GM12872 (cell line): ENCODE measurements at regions not wholly inside any gene's neighbourhood (a gene's known extent, or its start where the extent isn't known, plus 50 kb on each side); places are given as distances from the start of the nearest gene placed in this dataset.
A peak's percentile ranks its signal among the peaks of the same experiment; 100 is the strongest.

Experiments used
- CTCF ChIP-seq: IDR thresholded peaks from 3 replicates; pipeline ENCODE4 v1.5.1; 2011; ENCODE audit warnings: low read depth, mild to moderate bottlenecking, low read length, moderate library complexity; ENCODE audit not compliant: insufficient read depth

DNA sequence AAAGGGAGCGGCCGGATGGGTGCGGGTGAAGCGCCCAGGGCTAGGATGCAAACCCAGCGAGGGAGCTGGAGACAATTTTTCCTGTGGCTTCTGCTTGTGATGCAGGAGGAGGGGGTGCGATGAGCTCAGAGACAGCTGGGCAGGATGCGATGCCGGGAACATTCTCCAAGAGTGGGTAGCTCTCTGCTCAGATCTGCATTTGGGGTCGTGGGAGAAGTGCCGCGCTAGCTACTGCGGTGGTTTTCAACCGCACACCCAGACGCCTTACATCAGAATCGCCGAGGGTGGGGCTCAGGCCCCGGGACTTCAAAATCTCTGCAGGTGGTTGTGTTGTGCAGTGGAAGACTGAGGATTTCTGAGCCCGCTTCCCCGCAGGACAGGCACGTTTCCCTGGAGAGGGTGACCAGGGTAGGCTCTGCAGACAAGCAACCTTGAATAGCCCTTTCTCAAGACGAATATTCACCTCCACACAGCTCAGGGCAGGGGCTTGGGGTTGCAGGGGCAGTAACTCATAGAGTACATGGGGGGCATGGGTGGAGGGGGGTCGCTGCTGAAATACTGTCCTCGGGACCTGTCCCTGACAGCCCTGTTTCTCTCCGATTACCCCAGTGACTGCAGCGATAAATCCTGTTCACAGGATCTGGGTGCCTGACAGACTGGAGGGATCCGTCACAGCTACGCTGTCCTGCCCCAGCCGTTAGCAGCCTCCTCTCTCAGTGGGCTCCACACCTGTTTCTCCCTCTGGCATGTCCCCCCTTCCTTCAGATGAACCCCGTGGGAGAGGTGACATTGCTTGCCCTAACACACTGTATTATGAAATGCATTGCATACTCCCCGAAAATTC lies 63.3 kb downstream of the HAPSTR1 start:
- no peak for TF ChIP-seq CTCF

DNA sequence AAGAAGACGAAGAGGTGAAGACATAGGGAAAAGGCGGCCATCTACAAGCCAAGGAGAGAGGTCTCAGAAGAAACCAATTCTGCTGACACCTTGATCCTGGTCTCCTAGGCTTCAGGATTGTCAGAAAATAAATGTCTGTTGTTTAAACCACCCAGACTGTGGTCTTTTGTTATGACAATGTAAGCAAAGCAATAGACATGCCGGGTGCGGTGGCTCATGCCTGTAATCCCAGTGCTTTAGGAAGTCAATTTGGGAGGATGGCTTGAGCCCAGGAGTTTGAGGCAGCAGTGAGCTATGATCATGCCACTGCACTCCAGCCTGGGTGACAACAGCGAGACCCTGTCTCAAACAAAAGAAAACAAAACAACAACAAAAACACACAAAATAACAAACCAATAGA lies 64.4 kb downstream of the HAPSTR1 start:
- TF ChIP-seq CTCF: no peak

DNA sequence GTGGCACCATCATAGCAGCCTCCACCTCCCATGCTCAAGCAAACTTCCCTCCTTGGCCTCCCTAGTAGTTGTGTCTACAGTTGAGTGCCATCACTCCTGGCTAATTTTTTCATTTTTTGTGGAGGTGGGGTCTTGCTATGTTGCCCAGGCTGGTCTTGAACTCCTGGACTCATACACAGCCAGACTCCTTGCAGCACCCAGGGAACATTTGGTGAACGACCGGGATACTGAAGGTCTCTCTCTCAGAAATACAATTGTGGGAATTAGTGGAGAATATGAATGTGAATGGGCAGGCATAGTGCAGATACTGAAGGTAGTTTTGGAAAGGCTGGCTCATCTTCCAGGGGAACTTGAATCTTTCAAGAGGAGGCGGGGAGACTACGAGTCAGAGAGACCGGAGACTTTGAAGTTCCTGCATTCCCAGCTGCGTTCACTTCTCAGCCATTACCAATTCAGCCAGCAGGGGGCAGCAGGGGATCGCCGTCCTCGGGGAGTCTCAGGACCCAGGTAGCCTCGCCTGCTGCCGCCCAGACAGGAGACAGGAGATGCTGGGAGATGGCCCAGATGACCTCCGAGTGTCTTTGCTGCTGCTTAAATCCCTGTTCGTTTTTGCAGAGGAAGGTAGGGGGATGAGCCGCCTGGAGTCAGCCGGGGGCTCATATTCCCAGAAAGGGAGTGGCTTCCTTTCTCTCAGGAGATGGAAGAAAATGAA lies 68.6 kb downstream of the HAPSTR1 start:
- peak; percentile 63 for TF ChIP-seq CTCF

DNA sequence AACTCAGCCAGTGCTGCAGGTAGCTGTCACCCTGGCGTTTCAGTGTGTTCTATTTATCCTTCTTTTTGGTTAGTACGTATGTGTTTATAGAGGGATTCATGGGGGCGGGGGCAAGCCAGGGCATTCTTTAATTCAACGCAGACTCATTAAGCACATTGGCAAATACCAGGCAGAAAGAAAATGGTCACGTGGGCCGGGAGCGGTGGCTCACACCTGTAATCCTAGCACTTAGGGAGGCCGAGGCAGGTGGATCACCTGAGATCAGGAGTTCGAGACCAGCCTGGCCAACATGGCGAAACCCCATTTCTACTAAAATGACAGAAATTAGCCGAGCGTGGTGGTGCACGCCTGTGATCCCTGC lies 69.1 kb downstream of the HAPSTR1 start:
- no peak for TF ChIP-seq CTCF

GRCh38 chr16:9165681-9166080 lies 74.2 kb downstream of the HAPSTR1 start:
- no peak for TF ChIP-seq CTCF

GRCh38 chr16:9169094-9169493 lies 77.7 kb downstream of the HAPSTR1 start:
- TF ChIP-seq CTCF: no peak

DNA sequence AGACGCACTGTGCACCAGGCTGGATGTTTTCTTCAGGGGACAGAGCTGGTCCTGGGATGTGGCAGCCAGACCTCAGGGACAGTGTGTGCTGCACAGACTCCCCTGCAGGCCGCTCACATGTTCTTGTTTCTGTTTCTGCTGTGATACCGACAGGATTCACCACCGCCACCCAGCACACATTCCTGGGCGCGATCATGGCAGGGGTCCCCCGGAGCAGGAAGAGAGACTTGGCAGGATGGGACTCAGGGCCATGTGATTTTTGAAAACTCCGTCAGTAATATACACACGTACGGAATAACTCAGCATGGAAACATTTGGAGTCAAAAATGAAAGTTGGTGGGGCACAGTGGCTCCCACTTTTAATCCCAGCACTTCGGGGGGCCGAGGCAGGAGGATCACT lies 79.0 kb downstream of the HAPSTR1 start:
- no peak for TF ChIP-seq CTCF
